ENCODE measurements at regions not wholly inside any gene's neighbourhood (a gene's known extent, or its start where the extent isn't known, plus 50 kb on each side); places are given as distances from the start of the nearest gene placed in this dataset.

DNA sequence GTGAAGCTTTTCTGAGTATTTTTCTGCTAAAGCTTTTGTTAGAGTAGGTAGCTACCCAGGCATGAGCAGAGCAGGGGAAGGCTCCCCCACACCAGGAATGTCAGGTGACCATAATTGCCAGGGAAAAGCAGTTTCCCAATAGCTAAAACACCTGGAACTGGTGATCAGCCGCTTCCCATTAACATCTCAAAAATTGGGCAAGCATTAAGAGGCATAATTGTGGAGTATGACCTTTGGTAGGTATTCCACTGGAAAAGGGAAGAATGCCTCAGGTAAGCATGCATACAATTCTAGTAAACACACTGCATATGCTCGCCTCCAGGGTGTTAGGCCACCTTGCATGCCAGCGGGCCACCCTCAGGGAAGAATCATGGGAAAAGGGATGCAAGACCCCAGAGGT lies 84.5 kb downstream of the CCR1 start:
- peaks cover 13% of the 10 kb centered on the region for H3K27me3 Mint-ChIP-seq
- no peak for ATAC-seq
- ChIA-PET POLR2A (no interaction called here), CTCF (no interaction called here)
- intact Hi-C loops (cut with micrococcal nuclease): no loop called here
- H3K4me3 Mint-ChIP-seq: no peak overlapping the region
- DNase-seq: no peak
- H3K36me3 Mint-ChIP-seq (ENCODE audit: low read depth): no peaks in the 10 kb centered on the region
- H3K9me3 Mint-ChIP-seq: no peaks in the 10 kb centered on the region
- no peaks in the 10 kb centered on the region for H3K4me1 Mint-ChIP-seq (ENCODE audit: low read depth)
- H3K27ac Mint-ChIP-seq: no peak overlapping the region
- TF ChIP-seq, protein P1, sequence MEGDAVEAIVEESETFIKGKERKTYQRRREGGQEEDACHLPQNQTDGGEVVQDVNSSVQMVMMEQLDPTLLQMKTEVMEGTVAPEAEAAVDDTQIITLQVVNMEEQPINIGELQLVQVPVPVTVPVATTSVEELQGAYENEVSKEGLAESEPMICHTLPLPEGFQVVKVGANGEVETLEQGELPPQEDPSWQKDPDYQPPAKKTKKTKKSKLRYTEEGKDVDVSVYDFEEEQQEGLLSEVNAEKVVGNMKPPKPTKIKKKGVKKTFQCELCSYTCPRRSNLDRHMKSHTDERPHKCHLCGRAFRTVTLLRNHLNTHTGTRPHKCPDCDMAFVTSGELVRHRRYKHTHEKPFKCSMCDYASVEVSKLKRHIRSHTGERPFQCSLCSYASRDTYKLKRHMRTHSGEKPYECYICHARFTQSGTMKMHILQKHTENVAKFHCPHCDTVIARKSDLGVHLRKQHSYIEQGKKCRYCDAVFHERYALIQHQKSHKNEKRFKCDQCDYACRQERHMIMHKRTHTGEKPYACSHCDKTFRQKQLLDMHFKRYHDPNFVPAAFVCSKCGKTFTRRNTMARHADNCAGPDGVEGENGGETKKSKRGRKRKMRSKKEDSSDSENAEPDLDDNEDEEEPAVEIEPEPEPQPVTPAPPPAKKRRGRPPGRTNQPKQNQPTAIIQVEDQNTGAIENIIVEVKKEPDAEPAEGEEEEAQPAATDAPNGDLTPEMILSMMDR (IDR thresholded peaks at IDR 0.05): no peak

DNA sequence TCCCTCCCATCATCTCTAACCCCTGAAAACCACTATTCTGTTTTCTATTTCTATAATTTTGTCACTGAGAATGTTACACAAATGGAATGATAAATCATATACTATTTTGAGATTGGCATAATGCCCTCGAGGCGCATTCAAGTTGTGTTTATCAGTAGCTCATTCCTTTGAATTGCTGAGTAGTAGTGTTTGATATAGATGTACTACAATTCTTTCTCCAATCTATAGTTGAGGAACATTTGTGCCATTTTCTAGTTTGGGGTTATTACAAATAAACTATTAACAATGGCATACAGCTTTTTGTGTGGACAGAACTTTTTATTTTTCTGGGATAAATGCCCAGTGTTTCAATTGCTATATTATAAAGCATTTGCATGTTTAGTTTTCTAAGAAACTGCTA lies 86.0 kb downstream of the CCR1 start:
- CTCF ChIA-PET: interaction anchor here (0.8 to 1.5 kb wide), 3 partner anchors 37 to 86 kb away, joined by 3 read pairs; partner anchors contain the start of gene CCR1
- TF ChIP-seq, protein P1 (IDR thresholded peaks at IDR 0.05): no peak
- Mint-ChIP-seq H3K36me3 (ENCODE audit: low read depth) (no peaks in the 10 kb centered on the region), H3K27ac (no peak overlapping the region), H3K27me3 (peaks cover 13% of the 10 kb centered on the region), H3K9me3 (no peaks in the 10 kb centered on the region), H3K4me3 (no peak overlapping the region), H3K4me1 (ENCODE audit: low read depth) (no peaks in the 10 kb centered on the region)
- POLR2A ChIA-PET: no interaction called here
- no peak for DNase-seq
- intact Hi-C loops (cut with micrococcal nuclease): no loop called here
- no peak for ATAC-seq

DNA sequence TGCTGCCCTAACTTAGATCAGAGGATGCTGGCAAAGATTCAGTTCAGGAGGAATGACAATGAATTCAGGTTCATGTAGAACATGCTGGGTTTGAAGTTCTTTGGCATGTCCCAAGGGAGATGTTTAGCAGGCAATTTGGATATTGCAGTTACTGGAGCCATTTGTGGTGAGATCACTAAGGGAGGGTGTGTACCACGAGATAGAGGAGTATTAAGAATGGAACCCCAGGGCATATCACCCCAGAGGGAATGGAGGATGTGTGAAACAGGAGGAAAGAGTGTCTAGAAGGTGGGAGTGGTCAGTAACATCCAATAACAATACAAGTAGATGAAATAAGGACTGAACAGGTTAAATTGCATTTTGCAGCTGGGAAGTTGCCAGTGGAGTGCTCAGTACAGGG lies 87.1 kb downstream of the CCR1 start:
- Mint-ChIP-seq H3K4me3 (no peak overlapping the region), H3K36me3 (ENCODE audit: low read depth) (no peaks in the 10 kb centered on the region), H3K9me3 (no peaks in the 10 kb centered on the region), H3K27ac (no peak overlapping the region), H3K4me1 (ENCODE audit: low read depth) (no peaks in the 10 kb centered on the region), H3K27me3 (peaks cover 13% of the 10 kb centered on the region)
- CTCF ChIA-PET: interaction anchor here (1.9 kb wide), 1 partner anchor 156 kb away, joined by 4 read pairs; no protein-coding TSS in a partner anchor
- DNase-seq (no peak), ATAC-seq (no peak)
- TF ChIP-seq, protein P1 (IDR thresholded peaks at IDR 0.05): no peak
- POLR2A ChIA-PET: no interaction called here
- intact Hi-C loops (cut with micrococcal nuclease): no loop called here

DNA sequence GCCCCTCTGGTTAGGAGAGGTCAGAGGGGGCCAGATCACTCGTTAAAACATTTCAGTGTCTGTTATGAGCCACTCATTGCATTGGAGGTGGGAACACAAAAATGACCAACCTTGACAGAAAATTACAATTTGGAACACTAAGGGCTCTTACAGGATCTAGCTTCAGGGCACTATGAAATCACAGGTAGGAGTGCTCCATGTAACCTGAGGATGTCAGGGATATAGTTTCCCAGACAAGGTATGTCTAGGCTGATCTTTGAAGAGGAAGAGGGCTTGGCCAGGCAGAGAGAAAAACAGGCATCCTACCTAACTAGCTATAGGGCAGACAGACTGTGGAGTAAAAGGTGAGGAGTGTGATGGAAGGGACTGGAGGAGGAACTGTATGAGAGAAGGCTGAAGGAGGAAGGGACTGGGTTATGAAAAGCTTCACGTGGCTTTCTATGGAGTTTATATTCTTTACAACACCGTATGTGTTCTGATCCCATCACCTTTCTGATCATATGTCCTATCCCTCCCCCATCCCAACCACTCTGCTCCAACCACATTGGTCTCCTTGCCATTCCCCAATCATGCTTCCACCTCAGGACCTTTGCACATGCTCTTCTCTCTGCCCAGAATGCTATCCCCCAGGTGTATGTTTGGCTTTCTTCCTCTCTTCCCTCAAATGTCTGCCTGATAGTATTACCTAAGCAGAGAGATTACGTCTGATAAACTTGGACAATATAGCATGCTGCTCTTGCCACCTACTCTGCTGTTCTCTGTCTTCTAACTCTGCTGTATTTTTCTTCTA lies 88.2 kb downstream of the CCR1 start:
- CTCF ChIA-PET: interaction anchor here (1.3 to 1.9 kb wide), 2 partner anchors 45 to 157 kb away, joined by 3 to 4 read pairs; no protein-coding TSS in a partner anchor
- Mint-ChIP-seq H3K27me3 (peaks cover 10% of the 10 kb centered on the region), H3K4me1 (ENCODE audit: low read depth) (no peaks in the 10 kb centered on the region), H3K27ac (no peak overlapping the region), H3K9me3 (no peaks in the 10 kb centered on the region), H3K4me3 (no peak overlapping the region), H3K36me3 (ENCODE audit: low read depth) (no peaks in the 10 kb centered on the region)
- intact Hi-C loops (cut with micrococcal nuclease): no loop called here
- DNase-seq (no peak), ATAC-seq (no peak)
- POLR2A ChIA-PET: no interaction called here
- TF ChIP-seq, protein P1 (IDR thresholded peaks at IDR 0.05): no peak

DNA sequence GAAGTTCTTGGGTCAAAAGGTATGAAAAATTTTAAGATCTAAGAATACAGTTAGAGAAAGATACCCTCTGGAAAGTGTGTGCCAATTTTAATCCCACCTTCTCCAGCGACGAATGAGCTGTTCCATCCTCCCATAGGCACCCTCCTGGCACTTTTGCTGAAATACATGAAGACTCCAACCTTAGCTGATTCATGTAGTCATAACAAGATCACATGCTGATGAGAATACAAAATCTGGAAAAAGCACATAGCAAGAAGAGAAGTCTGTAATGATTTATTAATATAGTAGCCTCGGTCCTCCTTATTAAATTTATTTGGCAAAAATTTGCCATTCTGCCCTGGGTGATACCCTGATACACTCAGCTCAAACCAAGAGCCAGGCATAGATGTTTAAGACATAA lies 88.9 kb downstream of the CCR1 start:
- intact Hi-C loops (cut with micrococcal nuclease): no loop called here
- no peaks in the 10 kb centered on the region for H3K36me3 Mint-ChIP-seq (ENCODE audit: low read depth)
- POLR2A ChIA-PET: no interaction called here
- CTCF ChIA-PET: interaction anchor here (1.3 to 1.9 kb wide), 2 partner anchors 45 to 157 kb away, joined by 3 to 4 read pairs; no protein-coding TSS in a partner anchor
- H3K4me3 Mint-ChIP-seq: no peak overlapping the region
- no peaks in the 10 kb centered on the region for H3K9me3 Mint-ChIP-seq
- TF ChIP-seq, protein P1 (IDR thresholded peaks at IDR 0.05): no peak
- ATAC-seq (no peak), DNase-seq (no peak)
- H3K27me3 Mint-ChIP-seq: peaks cover 8% of the 10 kb centered on the region
- no peaks in the 10 kb centered on the region for H3K4me1 Mint-ChIP-seq (ENCODE audit: low read depth)
- no peak overlapping the region for H3K27ac Mint-ChIP-seq
